Breast epithelium (tissue), 3 donors: ENCODE measurements at regions not wholly inside any gene's neighbourhood (a gene's known extent, or its start where the extent isn't known, plus 50 kb on each side); places are given as distances from the start of the nearest gene placed in this dataset.

Experiments used
- CTCF ChIP-seq, 3 donors: fragments of 450-650 bp; IDR thresholded peaks; one replicate each; pipeline ENCODE4 v1.5.1; 2016 to 2017; ENCODE audit warnings: antibody characterized with exemption in 3 of 3, mild to moderate bottlenecking in 3 of 3, moderate library complexity in 3 of 3
- POLR2A ChIP-seq: fragments of 450-650 bp; IDR thresholded peaks from one replicate; pipeline ENCODE4 v1.6.1; 2016; ENCODE audit warnings: antibody characterized with exemption, mild to moderate bottlenecking, moderate library complexity

GRCh38 chr5:116964438-116964837, 389.8 kb upstream of the SEMA6A start:
- no peak for TF ChIP-seq CTCF (IDR thresholded peaks at IDR 0.05)
- TF ChIP-seq POLR2A, result no peak
